ENCODE measurements at regions not wholly inside any gene's neighbourhood (a gene's known extent, or its start where the extent isn't known, plus 50 kb on each side); places are given as distances from the start of the nearest gene placed in this dataset.

GRCh38 chr3:5331567-5332269 is 144.2 kb downstream of the EDEM1 start:
- H3K36me3 Mint-ChIP-seq (ENCODE audit: low read depth) = no peaks in the 10 kb centered on the region
- H3K4me1 Mint-ChIP-seq = peaks cover 11% of the 10 kb centered on the region
- H3K27me3 Mint-ChIP-seq (ENCODE audit: low read depth) = peaks cover 12% of the 10 kb centered on the region
- H3K9me3 Mint-ChIP-seq = peaks cover 3% of the 10 kb centered on the region
- H3K27ac Mint-ChIP-seq = no peak overlapping the region
- H3K4me3 Mint-ChIP-seq = no peak overlapping the region
- no peak for TF ChIP-seq CTCF (IDR thresholded peaks at IDR 0.05; ENCODE audit: unreplicated experiment in 3 of 3)

- no peak overlapping the region for H3K4me3 Mint-ChIP-seq
- no peak overlapping the region for H3K27ac Mint-ChIP-seq
- peaks cover 9% of the 10 kb centered on the region for H3K27me3 Mint-ChIP-seq (ENCODE audit: low read depth)
- no peaks in the 10 kb centered on the region for H3K36me3 Mint-ChIP-seq (ENCODE audit: low read depth)
- no peaks in the 10 kb centered on the region for H3K9me3 Mint-ChIP-seq
- peaks cover 11% of the 10 kb centered on the region for H3K4me1 Mint-ChIP-seq
- no peak for TF ChIP-seq CTCF (IDR thresholded peaks at IDR 0.05; ENCODE audit: unreplicated experiment in 3 of 3)
Observed at GRCh38 chr3:5332270-5332956, 144.9 kb downstream of the EDEM1 start.

GRCh38 chr3:5339967-5340535 is 152.5 kb downstream of the EDEM1 start:
- Mint-ChIP-seq H3K27ac (no peak overlapping the region), H3K9me3 (no peaks in the 10 kb centered on the region), H3K4me3 (no peak overlapping the region), H3K4me1 (peaks cover 6% of the 10 kb centered on the region), H3K36me3 (ENCODE audit: low read depth) (no peaks in the 10 kb centered on the region), H3K27me3 (ENCODE audit: low read depth) (peaks cover 4% of the 10 kb centered on the region)
- TF ChIP-seq CTCF (IDR thresholded peaks at IDR 0.05; ENCODE audit: unreplicated experiment in 3 of 3) = no peak

GRCh38 chr3:5341610-5342009 is 154.1 kb downstream of the EDEM1 start:
- H3K4me1 Mint-ChIP-seq = peaks cover 6% of the 10 kb centered on the region
- H3K36me3 Mint-ChIP-seq (ENCODE audit: low read depth) = no peaks in the 10 kb centered on the region
- H3K27me3 Mint-ChIP-seq (ENCODE audit: low read depth) = peaks cover 4% of the 10 kb centered on the region
- H3K4me3 Mint-ChIP-seq = no peak overlapping the region
- H3K9me3 Mint-ChIP-seq = no peaks in the 10 kb centered on the region
- TF ChIP-seq CTCF (IDR thresholded peaks at IDR 0.05; ENCODE audit: unreplicated experiment in 3 of 3) = no peak
- no peak overlapping the region for H3K27ac Mint-ChIP-seq

- no peak for TF ChIP-seq CTCF (IDR thresholded peaks at IDR 0.05; ENCODE audit: unreplicated experiment in 3 of 3)
- Mint-ChIP-seq H3K4me3 (no peak overlapping the region), H3K9me3 (no peaks in the 10 kb centered on the region), H3K27me3 (ENCODE audit: low read depth) (peaks cover 4% of the 10 kb centered on the region), H3K4me1 (peaks cover 15% of the 10 kb centered on the region), H3K36me3 (ENCODE audit: low read depth) (no peaks in the 10 kb centered on the region), H3K27ac (no peak overlapping the region)
Observed at GRCh38 chr3:5343459-5343858, 156.0 kb downstream of the EDEM1 start.
